ENCODE measurements at regions not wholly inside any gene's neighbourhood (a gene's known extent, or its start where the extent isn't known, plus 50 kb on each side); places are given as distances from the start of the nearest gene placed in this dataset.

DNA sequence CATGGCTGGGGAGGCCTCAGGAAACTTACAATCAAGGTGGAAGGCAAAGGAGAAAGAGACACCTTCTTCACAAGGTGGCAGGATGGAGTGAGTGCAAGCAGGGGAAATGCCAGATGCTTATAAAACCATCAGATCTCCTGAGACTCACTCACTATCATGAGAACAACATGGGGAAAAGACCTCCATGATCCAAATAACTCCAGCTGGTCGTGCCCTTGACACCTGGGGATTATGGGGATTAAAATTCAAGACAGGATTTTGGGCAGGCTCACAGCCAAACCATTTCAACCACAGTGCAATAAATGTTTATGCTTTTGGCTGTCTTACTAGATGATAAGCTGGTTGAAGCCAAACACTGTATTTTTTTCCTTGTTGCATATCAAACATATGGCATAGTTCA lies 1112.4 kb downstream of the STIM2 start:
- Histone ChIP-seq H4K20me1 (ENCODE audit: control insufficient read depth, insufficient read depth) (no peaks in the 10 kb centered on the region), H2AFZ (ENCODE audit: control insufficient read depth, low read depth, low read length) (no peak overlapping the region), H3K4me1 (ENCODE audit: control insufficient read depth, insufficient read depth, low read length) (no peaks in the 10 kb centered on the region), H3K9me3 (replicated peaks; ENCODE audit: control insufficient read depth, insufficient read depth, low read length) (no peaks in the 10 kb centered on the region), H3K4me3 (no peak overlapping the region), H3K9ac (ENCODE audit: control insufficient read depth, insufficient read depth, low read length) (no peak overlapping the region), H3K36me3 (ENCODE audit: control insufficient read depth in 2 of 2, insufficient read depth in 2 of 2, low read length in 1 of 2) (no peaks in the 10 kb centered on the region), H3K79me2 (ENCODE audit: control insufficient read depth, insufficient read depth, low read length) (no peaks in the 10 kb centered on the region), H3K4me2 (ENCODE audit: control insufficient read depth, insufficient read depth) (no peak overlapping the region), H3K27me3 (replicated peaks in 1 of 2; ENCODE audit: control insufficient read depth in 2 of 2, insufficient read depth in 2 of 2, low read length in 1 of 2) (no peaks in the 10 kb centered on the region), H3K27ac (ENCODE audit: control insufficient read depth, insufficient read depth) (no peak overlapping the region)
- BruUV-seq (replicated peaks): no TSS peak
- intact Hi-C loops (cut with micrococcal nuclease; ENCODE audit: unreplicated experiment): no loop called here
- SMC1A ChIA-PET (ENCODE audit: uncharacterized antibody, unreplicated experiment): no interaction called here
- CTCF ChIA-PET: interaction anchor here (1.6 kb wide), 1 partner anchor 281 kb away, joined by 5 read pairs; no protein-coding TSS in a partner anchor
- no peak for DNase-seq (ENCODE audit: low read depth, low spot score)
- in situ Hi-C loops (cut with MboI): no loop called here
- ATAC-seq: no peak
- TF ChIP-seq IKZF2 (IDR thresholded peaks at IDR 0.05): no peak
- TF ChIP-seq NFYB (IDR thresholded peaks at IDR 0.05; ENCODE audit: insufficient read depth, low read depth, low read length): no peak
- TF ChIP-seq ZNF592 (IDR thresholded peaks at IDR 0.05): no peak
- TF ChIP-seq ASH2L (IDR thresholded peaks at IDR 0.05; ENCODE audit: borderline replicate concordance, low read depth): no peak
- no peak for TF ChIP-seq YBX1 (IDR thresholded peaks at IDR 0.05)
- TF ChIP-seq IRF4 (IDR thresholded peaks at IDR 0.05; ENCODE audit: low read depth, low read length): no peak
- TF ChIP-seq SMAD1 (IDR thresholded peaks at IDR 0.05; ENCODE audit: low read depth, partially characterized antibody): no peak
- TF ChIP-seq, protein P1, sequence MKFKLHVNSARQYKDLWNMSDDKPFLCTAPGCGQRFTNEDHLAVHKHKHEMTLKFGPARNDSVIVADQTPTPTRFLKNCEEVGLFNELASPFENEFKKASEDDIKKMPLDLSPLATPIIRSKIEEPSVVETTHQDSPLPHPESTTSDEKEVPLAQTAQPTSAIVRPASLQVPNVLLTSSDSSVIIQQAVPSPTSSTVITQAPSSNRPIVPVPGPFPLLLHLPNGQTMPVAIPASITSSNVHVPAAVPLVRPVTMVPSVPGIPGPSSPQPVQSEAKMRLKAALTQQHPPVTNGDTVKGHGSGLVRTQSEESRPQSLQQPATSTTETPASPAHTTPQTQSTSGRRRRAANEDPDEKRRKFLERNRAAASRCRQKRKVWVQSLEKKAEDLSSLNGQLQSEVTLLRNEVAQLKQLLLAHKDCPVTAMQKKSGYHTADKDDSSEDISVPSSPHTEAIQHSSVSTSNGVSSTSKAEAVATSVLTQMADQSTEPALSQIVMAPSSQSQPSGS (IDR thresholded peaks at IDR 0.05; ENCODE audit: low read length): no peak
- TF ChIP-seq ZBTB11 (CRISPR knock-in tag; IDR thresholded peaks at IDR 0.05): no peak
- no peak for TF ChIP-seq MTA2 (IDR thresholded peaks at IDR 0.05; ENCODE audit: low read depth)
- no peak for TF ChIP-seq KDM1A (IDR thresholded peaks at IDR 0.05; ENCODE audit: borderline replicate concordance)
- TF ChIP-seq RCOR1 (conservative IDR thresholded peaks at IDR 0.05; ENCODE audit: low read depth, low read length): no peak
- no peak for TF ChIP-seq CHD4 (IDR thresholded peaks at IDR 0.05)
- TF ChIP-seq YY1 (IDR thresholded peaks at IDR 0.05; ENCODE audit: low read depth, low read length): no peak
- no peak for TF ChIP-seq ZSCAN29 (IDR thresholded peaks at IDR 0.05)
- TF ChIP-seq RFX5 (IDR thresholded peaks at IDR 0.05; ENCODE audit: low read depth, low read length): no peak
- TF ChIP-seq ZNF622 (IDR thresholded peaks at IDR 0.05): no peak
- no peak for TF ChIP-seq TCF12 (IDR thresholded peaks at IDR 0.05; ENCODE audit: low read depth, low read length)
- no peak for TF ChIP-seq BCL11A (IDR thresholded peaks at IDR 0.05; ENCODE audit: low read depth, low read length)
- TF ChIP-seq MTA3 (IDR thresholded peaks at IDR 0.05; ENCODE audit: borderline replicate concordance, low read length): no peak
- RAD21 ChIA-PET (ENCODE audit: unreplicated experiment): no interaction called here
- 0% methylated on average over 1 of the region's 1 CpG for WGBS (ENCODE audit: insufficient coverage, insufficient replicate concordance, low lambda C conversion rate, missing lambda C conversion rate)
- no peak for FAIRE-seq
- POLR2A ChIA-PET: no interaction called here

Data from GM12878 (cell line).